OCI-LY1 (cell line): ENCODE measurements at regions not wholly inside any gene's neighbourhood (a gene's known extent, or its start where the extent isn't known, plus 50 kb on each side); places are given as distances from the start of the nearest gene placed in this dataset.

Experiments
- H2AFZ ChIP-seq: fragments of 200-600 bp; sonication (generic), shearing (Covaris generic); 2 replicates; pipeline ENCODE4 v1.6.0; 2014; ENCODE audit warnings: antibody characterized with exemption, mild to moderate bottlenecking, low read length
- H3F3A ChIP-seq: fragments of 200-600 bp; sonication (generic), shearing (Covaris generic); 2 replicates; pipeline ENCODE4 v1.6.0; 2014; ENCODE audit warnings: mild to moderate bottlenecking, antibody characterized with exemption, low read length, moderate library complexity; ENCODE audit not compliant: insufficient read depth
- H3K27ac ChIP-seq: fragments of 200-600 bp; sonication (generic); 2 replicates; pipeline ENCODE4 v1.5.1; 2014; ENCODE audit warnings: low read length, mixed run types, mild to moderate bottlenecking, low read depth; ENCODE audit not compliant: poor library complexity, severe bottlenecking
- H3K27me3 ChIP-seq: fragments of 200-600 bp; sonication (generic); 2 replicates; pipeline ENCODE4 v1.6.0; 2014; ENCODE audit warnings: antibody characterized with exemption, mild to moderate bottlenecking, low read length, moderate library complexity; ENCODE audit not compliant: insufficient read depth
- H3K36me3 ChIP-seq: fragments of 200-600 bp; sonication (generic); 2 replicates; pipeline ENCODE4 v1.6.1; 2014; ENCODE audit warnings: mild to moderate bottlenecking, antibody characterized with exemption, low read length, moderate library complexity, mixed read lengths; ENCODE audit not compliant: insufficient read depth
- H3K4me1 ChIP-seq: fragments of 200-600 bp; sonication (generic); 2 replicates; pipeline ENCODE4 v1.5.1; 2014; ENCODE audit warnings: mild to moderate bottlenecking, low read length, moderate library complexity; ENCODE audit not compliant: insufficient read depth, severe bottlenecking
- H3K4me2 ChIP-seq: fragments of 200-600 bp; sonication (generic), shearing (Covaris generic); 2 replicates; pipeline ENCODE4 v1.6.1; 2014; ENCODE audit warnings: low read length
- H3K4me3 ChIP-seq: fragments of 200-600 bp; sonication (generic); 2 replicates; pipeline ENCODE4 v1.5.1; 2014; ENCODE audit warnings: low read length, low read depth, mild to moderate bottlenecking, mixed read lengths; ENCODE audit not compliant: poor library complexity, severe bottlenecking
- H3K79me2 ChIP-seq: fragments of 200-600 bp; shearing (Covaris generic); 2 replicates; pipeline ENCODE4 v1.6.1; 2016; ENCODE audit warnings: mixed run types, low read length, mixed read lengths; ENCODE audit not compliant: insufficient read depth
- H3K9ac ChIP-seq: fragments of 200-600 bp; sonication (generic), shearing (Covaris generic); 2 replicates; pipeline ENCODE4 v1.6.1; 2014; ENCODE audit warnings: mild to moderate bottlenecking, low read length, mixed read lengths
- H3K9me2 ChIP-seq: fragments of 200-600 bp; sonication (generic), shearing (Covaris generic); 2 replicates; pipeline ENCODE4 v1.6.1; 2014; ENCODE audit warnings: low read depth, mild to moderate bottlenecking, low read length, mixed read lengths
- H3K9me3 ChIP-seq: fragments of 200-600 bp; shearing (Covaris generic); 2 replicates; pipeline ENCODE4 v1.6.1; 2014; ENCODE audit warnings: low read length, mixed read lengths
- H4K20me1 ChIP-seq: fragments of 200-600 bp; sonication (generic), shearing (Covaris generic); 2 replicates; pipeline ENCODE4 v1.6.0; 2016; ENCODE audit warnings: mild to moderate bottlenecking, low read length; ENCODE audit not compliant: insufficient read depth
- CTCF ChIP-seq: fragments of 200-600 bp; sonication (generic), shearing (Covaris generic); IDR thresholded peaks from 2 replicates; pipeline ENCODE4 v1.5.1; 2017; ENCODE audit warnings: mild to moderate bottlenecking, antibody characterized with exemption, low read length, moderate library complexity, mixed read lengths
- EZH2 ChIP-seq: fragments of 200-600 bp; sonication (generic), shearing (Covaris generic); IDR thresholded peaks from 2 replicates; pipeline ENCODE4 v1.8.0; 2017; ENCODE audit warnings: borderline replicate concordance, mixed run types, mild to moderate bottlenecking, antibody characterized with exemption, low read length, moderate library complexity, mixed read lengths

- Histone ChIP-seq H3K4me2 (no peak overlapping the region), H3K4me1 (no peaks in the 10 kb centered on the region), H3K9me2 (no peaks in the 10 kb centered on the region), H3F3A (no peaks in the 10 kb centered on the region), H3K9ac (no peak overlapping the region), H3K79me2 (no peaks in the 10 kb centered on the region), H3K36me3 (no peaks in the 10 kb centered on the region), H3K27me3 (no peaks in the 10 kb centered on the region), H3K4me3 (no peak overlapping the region), H4K20me1 (no peaks in the 10 kb centered on the region), H3K27ac (no peak overlapping the region), H2AFZ (no peak overlapping the region), H3K9me3 (no peaks in the 10 kb centered on the region)
- TF ChIP-seq EZH2 (no peak), CTCF (no peak)
Measured at GRCh38 chr18:2354292-2354691, 217.0 kb downstream of the METTL4 start.

DNA sequence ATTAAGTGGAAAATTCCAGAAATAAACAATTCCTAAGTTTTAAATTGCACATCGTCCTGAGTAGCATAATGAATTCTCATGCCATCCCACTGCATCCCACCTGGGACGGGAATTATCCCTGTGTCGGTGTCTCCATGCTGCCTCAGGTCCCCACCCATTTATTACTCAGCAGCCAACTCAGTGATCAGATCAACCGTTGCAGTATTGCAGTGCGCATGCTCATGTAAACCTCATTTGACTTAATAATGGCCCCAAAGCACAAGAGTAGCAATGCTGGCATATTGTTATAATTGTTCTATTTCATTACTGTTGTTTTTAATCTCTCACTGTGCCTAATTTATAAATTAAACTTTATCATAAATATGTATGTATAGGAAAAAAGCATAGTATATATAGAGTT lies 214.4 kb downstream of the METTL4 start:
- H4K20me1 ChIP-seq: no peaks in the 10 kb centered on the region
- H3K9me2 ChIP-seq: no peaks in the 10 kb centered on the region
- H3K9ac ChIP-seq: no peak overlapping the region
- no peak overlapping the region for H3K27ac ChIP-seq
- no peaks in the 10 kb centered on the region for H3K9me3 ChIP-seq
- H3K79me2 ChIP-seq: no peaks in the 10 kb centered on the region
- no peak overlapping the region for H2AFZ ChIP-seq
- H3K36me3 ChIP-seq: no peaks in the 10 kb centered on the region
- no peaks in the 10 kb centered on the region for H3F3A ChIP-seq
- no peak overlapping the region for H3K4me3 ChIP-seq
- no peak overlapping the region for H3K4me2 ChIP-seq
- no peak for TF ChIP-seq EZH2
- TF ChIP-seq CTCF: no peak
- no peaks in the 10 kb centered on the region for H3K27me3 ChIP-seq
- H3K4me1 ChIP-seq: no peaks in the 10 kb centered on the region

DNA sequence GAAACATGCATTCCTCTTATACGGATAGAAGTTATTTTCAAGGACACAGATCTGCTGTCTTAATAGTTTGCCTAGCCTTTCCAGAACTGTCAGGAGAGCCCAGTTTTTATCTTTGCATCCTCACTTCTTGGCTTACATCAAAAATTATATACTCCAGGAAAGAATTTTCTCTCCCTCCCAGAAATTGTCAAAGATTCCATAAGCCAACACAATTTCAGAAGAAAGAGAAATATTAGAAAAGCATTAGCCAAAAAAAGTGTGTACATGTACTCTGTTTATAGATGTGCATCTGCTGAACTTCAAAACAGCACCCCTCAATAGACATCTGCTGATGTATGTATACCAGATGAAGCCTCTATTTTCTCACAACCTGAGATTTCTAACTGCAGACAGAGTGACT lies 210.4 kb downstream of the METTL4 start:
- no peak overlapping the region for H3K9ac ChIP-seq
- no peak overlapping the region for H3K4me3 ChIP-seq
- H3K9me3 ChIP-seq: no peaks in the 10 kb centered on the region
- no peaks in the 10 kb centered on the region for H3F3A ChIP-seq
- no peaks in the 10 kb centered on the region for H3K79me2 ChIP-seq
- H3K4me1 ChIP-seq: no peaks in the 10 kb centered on the region
- no peaks in the 10 kb centered on the region for H3K27me3 ChIP-seq
- no peak overlapping the region for H3K27ac ChIP-seq
- H2AFZ ChIP-seq: no peak overlapping the region
- no peaks in the 10 kb centered on the region for H3K9me2 ChIP-seq
- H4K20me1 ChIP-seq: no peaks in the 10 kb centered on the region
- no peak for TF ChIP-seq EZH2
- TF ChIP-seq CTCF: no peak
- no peak overlapping the region for H3K4me2 ChIP-seq
- H3K36me3 ChIP-seq: no peaks in the 10 kb centered on the region
